ENCODE measurements at regions not wholly inside any gene's neighbourhood (a gene's known extent, or its start where the extent isn't known, plus 50 kb on each side); places are given as distances from the start of the nearest gene placed in this dataset.

GRCh38 chr7:79513261-79513660, 59.8 kb upstream of the MAGI2 start:
- TF ChIP-seq CTCF (IDR thresholded peaks at IDR 0.05; ENCODE audit: low read depth, low read length), result no peak
- no peak for TF ChIP-seq MAX (IDR thresholded peaks at IDR 0.05; ENCODE audit: low read depth, low read length)
- TF ChIP-seq POLR2A (IDR thresholded peaks at IDR 0.05; ENCODE audit: extremely low read depth, insufficient read length), result no peak
- no peak for TF ChIP-seq MYC (IDR thresholded peaks at IDR 0.05; ENCODE audit: low read depth, low read length)

Data from NB4 (cell line).